ENCODE measurements at regions not wholly inside any gene's neighbourhood (a gene's known extent, or its start where the extent isn't known, plus 50 kb on each side); places are given as distances from the start of the nearest gene placed in this dataset.

GRCh38 chr6:159099276-159099675 is 54.5 kb upstream of the TAGAP start:
- DNase-seq, result no peak

- DNase-seq, result peak; percentile 66 to 72
Measured at GRCh38 chr6:159098636-159099106, 53.9 kb upstream of the TAGAP start.

GRCh38 chr6:159097256-159097655 is 52.5 kb upstream of the TAGAP start:
- peak; percentile 70 to 80 for DNase-seq

- DNase-seq, result no peak
Measured at GRCh38 chr6:159095616-159096015, 50.8 kb upstream of the TAGAP start.

GRCh38 chr6:159094444-159095252 is 49.9 kb upstream of the TAGAP start:
- peak; percentile 70 for DNase-seq
